GDM1 (cell line): ENCODE measurements at regions not wholly inside any gene's neighbourhood (a gene's known extent, or its start where the extent isn't known, plus 50 kb on each side); places are given as distances from the start of the nearest gene placed in this dataset.
"Not testable (repeated sequence)": the region's sequence is repeated elsewhere in the genome, so short reads cannot be mapped to it uniquely, and the experiment has no call there.

Experiments used
- DNase-seq: peaks from one replicate; lab custom pipeline; 2025; lab: John Stamatoyannopoulos, UW

- DNase-seq: no peak
Observed at GRCh38 chr14:45976001-45976400, 675.6 kb downstream of the RPL10L start.

- no peak for DNase-seq
Observed at GRCh38 chr14:45972416-45972815, 679.2 kb downstream of the RPL10L start.

DNA sequence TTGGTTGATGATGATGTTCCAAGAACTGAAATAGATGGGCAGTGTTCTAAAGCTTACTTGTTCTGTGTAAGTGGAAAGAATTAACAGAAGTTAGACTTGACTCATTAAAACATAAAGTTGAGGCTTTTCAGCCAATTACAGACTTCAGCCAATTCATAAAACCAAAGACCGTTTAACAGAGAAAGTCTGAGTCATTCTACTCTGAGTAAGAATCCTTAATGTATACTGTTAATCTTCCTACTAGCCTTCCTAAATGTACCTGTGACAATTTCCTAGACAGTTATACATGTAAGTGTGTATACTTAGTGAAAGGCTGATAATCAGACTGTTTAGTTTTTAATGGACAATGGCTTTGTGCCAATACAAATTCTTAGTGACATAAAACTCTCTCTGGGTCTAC lies 681.0 kb downstream of the RPL10L start:
- no peak for DNase-seq

DNA sequence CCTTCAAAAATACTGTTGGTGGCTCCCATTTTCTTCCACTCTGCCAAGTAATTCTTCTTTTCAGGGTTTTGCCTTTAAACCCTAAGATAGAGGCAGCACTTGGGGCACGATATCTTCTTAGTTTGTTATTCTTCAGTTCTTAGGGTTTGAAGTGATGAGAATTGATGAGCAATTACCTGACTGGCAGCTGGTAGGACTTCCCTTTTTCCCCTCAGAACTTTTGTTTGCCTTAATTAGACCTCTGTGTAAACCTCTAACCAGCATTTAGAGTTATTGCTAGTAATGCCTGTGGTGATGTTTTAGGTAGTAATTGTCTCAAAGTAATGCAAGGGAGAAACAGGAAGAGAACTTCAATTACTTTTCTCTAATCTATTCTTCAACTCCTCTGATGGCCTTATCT lies 683.5 kb downstream of the RPL10L start:
- DNase-seq: no peak

DNA sequence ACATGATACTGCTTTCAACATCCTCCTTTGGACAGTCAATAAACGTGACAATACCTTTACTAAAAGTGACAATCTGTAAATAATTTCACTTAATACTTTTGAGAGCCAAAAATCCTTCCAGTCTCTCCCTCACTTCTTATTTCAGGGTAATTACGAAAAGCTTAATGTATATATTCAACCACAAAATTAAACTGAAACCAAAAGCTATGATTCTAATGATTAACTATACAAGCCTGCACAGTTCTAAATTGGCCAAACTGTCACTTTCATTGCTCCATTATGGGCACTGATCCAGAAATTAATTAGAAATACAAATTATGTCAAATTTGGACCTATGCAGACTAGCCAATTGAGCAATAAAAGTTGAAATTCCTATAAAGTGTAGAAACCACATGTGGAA lies 696.5 kb upstream of the MIS18BP1 start:
- DNase-seq: no peak

DNA sequence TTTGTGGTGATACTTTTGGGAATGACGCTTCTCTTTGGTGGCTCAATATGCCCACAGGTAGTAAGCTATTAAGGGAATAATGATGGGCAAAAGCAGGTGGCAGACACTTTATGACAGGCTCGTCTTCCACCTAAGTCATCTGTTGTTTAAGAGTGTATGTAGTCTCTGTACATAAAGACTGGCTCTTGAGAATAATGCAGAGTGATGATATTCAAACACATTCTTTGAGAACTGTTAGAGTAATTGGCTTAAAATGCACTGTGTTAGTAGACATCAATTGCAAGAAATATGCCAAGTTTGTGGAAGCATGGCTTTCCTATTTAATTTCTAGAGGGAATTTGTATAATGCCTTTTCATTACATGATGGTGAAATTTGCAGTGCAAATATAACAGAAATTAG lies 694.8 kb upstream of the MIS18BP1 start:
- DNase-seq: no peak

GRCh38 chr14:45946251-45946650 lies 693.2 kb upstream of the MIS18BP1 start:
- DNase-seq: no peak

- DNase-seq: no peak
Observed at GRCh38 chr14:45940318-45940717, 687.3 kb upstream of the MIS18BP1 start.

- no peak for DNase-seq
Observed at GRCh38 chr14:45939572-45939971, 686.6 kb upstream of the MIS18BP1 start.

DNA sequence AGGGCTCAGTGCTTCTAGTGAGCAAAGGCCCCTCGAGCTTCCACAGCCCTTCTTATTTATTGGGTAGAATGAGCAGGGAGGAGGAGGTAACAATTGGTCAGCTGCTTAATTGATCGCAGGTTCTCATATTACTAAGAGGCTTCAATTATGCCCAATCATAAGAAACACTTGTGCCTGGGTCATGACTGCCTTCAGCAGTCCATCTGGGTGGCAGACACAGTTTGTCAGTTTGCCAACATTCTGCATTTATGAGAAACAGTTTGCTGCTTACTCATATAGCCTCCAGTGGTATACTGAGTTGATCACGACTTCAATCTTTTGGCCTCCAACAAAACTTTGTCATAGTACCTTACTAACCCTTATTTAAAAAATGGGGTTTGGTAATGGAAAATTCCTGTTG lies 667.0 kb upstream of the MIS18BP1 start:
- DNase-seq: not testable (repeated sequence)

GRCh38 chr14:45916340-45916953 lies 663.4 kb upstream of the MIS18BP1 start:
- no peak for DNase-seq

DNA sequence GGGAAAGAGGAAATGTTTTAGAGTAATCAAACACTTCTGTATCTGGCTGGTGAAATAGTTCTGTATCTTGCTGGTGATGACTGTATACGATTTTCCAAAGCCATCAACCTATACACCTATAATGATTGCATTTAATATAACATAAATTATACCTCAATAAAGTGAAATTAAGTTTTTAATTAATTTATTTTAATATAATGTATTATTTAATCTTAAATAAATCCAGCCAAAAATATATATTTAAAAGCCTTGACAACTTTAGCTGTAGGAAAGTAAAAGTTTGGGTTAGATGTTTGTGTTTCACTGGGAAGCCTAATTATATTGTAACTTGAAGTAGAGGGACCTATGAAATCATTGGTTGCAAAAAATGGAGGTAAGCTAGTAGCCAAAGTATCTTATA lies 654.8 kb upstream of the MIS18BP1 start:
- no peak for DNase-seq

DNA sequence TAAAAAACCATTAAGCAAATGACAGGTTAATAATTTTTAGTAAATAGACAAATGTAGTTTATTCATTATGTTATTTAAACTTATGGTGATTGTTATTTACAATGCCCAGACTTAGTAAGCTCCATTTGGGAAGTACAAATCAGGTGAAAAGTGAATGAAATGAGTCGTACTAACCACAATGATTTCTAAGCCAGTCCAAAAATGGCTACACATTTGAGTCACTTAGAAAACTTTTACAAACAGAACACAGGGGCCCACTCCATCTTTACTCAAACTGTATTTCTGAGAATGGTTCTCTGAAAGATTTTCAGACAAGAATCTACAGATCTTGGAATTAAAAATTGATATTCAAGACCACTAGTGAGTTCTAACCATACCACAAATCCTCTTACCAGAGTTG lies 653.3 kb upstream of the MIS18BP1 start:
- DNase-seq: no peak

DNA sequence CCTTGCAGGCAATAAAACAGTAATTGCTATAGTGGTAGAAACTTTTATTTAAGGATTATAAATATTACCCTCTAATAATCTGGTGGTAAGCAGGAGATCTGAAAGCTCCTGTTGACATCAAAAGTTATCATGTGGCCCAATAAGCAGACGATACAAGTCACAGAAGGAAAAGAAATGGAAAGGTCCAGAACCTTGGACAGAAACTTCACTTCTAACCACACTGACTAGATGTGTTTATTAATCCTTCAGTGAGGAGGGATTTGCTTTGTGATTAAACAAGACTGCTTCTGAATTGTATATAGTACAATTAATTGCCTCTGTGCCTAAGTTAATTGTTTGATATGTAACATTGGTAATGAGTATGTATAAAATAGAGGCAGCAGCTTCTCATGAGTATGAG lies 652.7 kb upstream of the MIS18BP1 start:
- no peak for DNase-seq

DNA sequence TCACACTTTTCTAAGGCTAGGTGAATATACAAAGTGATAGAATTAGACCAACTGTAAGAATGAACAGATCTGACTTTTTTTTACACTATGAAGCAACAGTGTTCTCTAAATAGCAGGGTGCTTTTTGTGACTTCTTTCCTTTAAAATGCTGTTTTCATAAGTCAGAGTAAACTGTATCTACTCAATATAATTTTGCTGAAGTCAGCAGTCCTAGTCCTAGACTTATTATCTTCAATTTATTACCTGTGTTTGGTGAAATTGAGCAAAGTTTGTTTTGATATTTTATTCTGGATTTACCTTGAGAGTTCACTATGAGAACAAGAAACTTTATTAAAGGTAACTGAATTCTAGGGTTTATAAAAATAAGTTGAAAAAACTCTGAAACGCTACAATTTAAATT lies 651.3 kb upstream of the MIS18BP1 start:
- DNase-seq: no peak

- DNase-seq: no peak
Observed at GRCh38 chr14:45902241-45902640, 649.2 kb upstream of the MIS18BP1 start.

DNA sequence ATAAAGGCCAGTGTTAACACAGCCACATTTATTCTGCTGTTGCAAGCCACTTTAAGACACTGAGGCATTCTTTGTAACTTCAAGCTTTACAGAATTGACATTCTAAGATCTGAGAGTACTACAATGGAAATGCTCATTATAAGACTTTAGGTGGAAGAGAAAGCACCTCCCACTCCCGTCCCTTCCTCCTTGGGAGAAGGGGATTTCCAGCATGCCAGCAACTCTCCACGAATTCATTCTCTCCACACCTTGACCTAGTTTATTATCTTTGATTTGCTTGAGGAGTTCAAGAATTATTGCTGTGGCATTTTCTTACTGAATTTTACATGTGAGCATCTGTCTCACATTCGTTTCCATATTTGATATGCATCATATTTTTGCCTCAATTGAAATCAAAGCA lies 644.4 kb upstream of the MIS18BP1 start:
- DNase-seq: no peak

GRCh38 chr14:45893127-45893526 lies 640.1 kb upstream of the MIS18BP1 start:
- DNase-seq: no peak

DNA sequence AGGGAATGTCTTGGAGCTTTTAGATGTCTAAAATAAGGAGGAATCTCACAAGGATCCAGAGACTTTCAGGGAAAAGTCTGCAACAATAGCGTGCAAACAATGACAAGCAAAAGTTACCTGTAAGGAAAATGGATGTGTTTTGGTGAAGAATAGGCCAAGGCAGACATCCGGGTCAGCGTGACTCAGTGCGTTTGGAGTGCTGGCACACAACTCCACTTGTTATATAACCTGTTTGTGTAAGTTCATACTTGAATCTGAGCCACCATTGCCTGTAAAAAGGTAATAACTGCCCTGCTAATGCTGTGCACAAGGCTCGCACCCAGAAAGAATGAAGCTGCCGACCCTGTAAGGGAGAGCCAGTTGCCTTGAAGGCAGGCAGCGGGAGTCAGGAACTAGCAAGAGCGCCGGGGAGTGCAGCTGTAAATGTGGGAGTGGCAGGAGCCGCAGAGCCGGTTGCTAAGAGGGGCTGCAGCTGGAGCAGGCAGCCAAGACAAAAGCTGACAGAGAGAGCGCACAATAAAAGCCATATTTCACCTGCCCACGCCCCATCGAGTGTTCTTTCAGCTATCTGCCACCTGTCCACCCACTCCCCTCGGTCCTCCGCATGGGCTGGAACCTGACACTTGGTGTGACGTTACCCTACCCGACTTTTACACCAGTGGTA lies 638.5 kb upstream of the MIS18BP1 start:
- no peak for DNase-seq

GRCh38 chr14:45888766-45889285 lies 635.8 kb upstream of the MIS18BP1 start:
- not testable (repeated sequence) for DNase-seq

- DNase-seq: no peak
Observed at GRCh38 chr14:45877981-45878380, 625.0 kb upstream of the MIS18BP1 start.

DNA sequence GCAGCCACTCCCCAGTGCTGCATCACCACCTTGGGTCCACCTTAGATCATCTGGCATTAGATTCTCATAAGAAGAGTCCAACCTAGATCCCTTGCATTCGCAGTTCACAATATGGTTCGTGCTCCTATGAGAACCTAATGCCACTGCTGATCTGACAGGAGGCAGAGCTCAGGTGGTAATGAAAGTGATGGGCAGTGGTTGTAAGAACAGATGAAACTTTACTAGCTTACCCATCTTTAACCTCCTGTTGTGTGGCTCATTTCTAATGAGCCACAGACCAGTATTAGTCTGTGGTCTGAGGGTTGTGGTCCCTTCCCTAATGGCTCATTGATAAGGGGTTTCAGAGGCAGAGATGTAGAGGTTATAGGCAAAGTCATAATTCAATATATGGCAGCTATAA lies 615.9 kb upstream of the MIS18BP1 start:
- no peak for DNase-seq

DNA sequence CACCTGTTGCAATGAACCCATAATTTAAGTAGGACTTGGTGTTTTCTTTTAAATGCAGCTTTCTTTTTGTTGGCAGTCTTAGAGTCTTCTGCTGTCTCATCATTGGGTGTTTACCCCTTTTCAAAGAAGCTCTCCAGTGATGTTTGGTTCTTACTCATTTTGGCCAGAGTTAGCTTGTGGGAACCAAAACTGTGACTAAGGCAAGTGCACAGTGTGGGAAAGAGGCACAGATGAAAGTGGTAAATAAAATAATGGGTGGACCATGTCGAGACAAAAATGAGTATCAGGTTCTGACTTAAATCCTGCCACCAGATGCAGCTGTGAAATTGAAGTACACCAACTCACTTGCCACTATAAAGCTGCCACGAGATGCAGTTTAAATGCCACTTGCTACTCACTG lies 615.4 kb upstream of the MIS18BP1 start:
- no peak for DNase-seq
